Activated T-helper 2 cell treated with anti-CD3 and anti-CD28 coated beads, Interferon-gamma antibody, Interleukin-2, Interleukin-4, amounts not matched to agents 10 μg/mL and 5 μg/mL and 100 μg/mL, durations not matched to agents 14 hours and 24 hours and 36 hours (primary cell): ENCODE measurements at regions not wholly inside any gene's neighbourhood (a gene's known extent, or its start where the extent isn't known, plus 50 kb on each side); places are given as distances from the start of the nearest gene placed in this dataset.
"Not testable (repeated sequence)": the region's sequence is repeated elsewhere in the genome, so short reads cannot be mapped to it uniquely, and the experiment has no call there.

Experiments used
- DNase-seq: peaks from one replicate; pipeline ENCODE4 v3.0.0; 2021; ENCODE audit warnings: low spot score
- H3K27ac Mint-ChIP-seq: one replicate; pipeline ENCODE4 v1.8.0; 2021; ENCODE audit warnings: mixed read lengths
- H3K27me3 Mint-ChIP-seq: one replicate; pipeline ENCODE4 v1.8.0; 2021; ENCODE audit warnings: low read depth, mixed read lengths
- H3K36me3 Mint-ChIP-seq: one replicate; pipeline ENCODE4 v1.8.0; 2021; ENCODE audit warnings: low read depth, mixed read lengths
- H3K4me1 Mint-ChIP-seq: one replicate; pipeline ENCODE4 v1.8.0; 2021; ENCODE audit warnings: low read depth, mixed read lengths
- H3K4me3 Mint-ChIP-seq: one replicate; pipeline ENCODE4 v1.8.0; 2021; ENCODE audit warnings: low read depth, mild to moderate bottlenecking, moderate library complexity, mixed read lengths
- H3K9me3 Mint-ChIP-seq: one replicate; pipeline ENCODE4 v1.8.0; 2021; ENCODE audit warnings: mixed read lengths
- intact Hi-C: fragments of 100-400 bp; cut with micrococcal nuclease; formaldehyde crosslinking; loops from one replicate; pipeline ENCODE4 v1.15.1; 2023

DNA sequence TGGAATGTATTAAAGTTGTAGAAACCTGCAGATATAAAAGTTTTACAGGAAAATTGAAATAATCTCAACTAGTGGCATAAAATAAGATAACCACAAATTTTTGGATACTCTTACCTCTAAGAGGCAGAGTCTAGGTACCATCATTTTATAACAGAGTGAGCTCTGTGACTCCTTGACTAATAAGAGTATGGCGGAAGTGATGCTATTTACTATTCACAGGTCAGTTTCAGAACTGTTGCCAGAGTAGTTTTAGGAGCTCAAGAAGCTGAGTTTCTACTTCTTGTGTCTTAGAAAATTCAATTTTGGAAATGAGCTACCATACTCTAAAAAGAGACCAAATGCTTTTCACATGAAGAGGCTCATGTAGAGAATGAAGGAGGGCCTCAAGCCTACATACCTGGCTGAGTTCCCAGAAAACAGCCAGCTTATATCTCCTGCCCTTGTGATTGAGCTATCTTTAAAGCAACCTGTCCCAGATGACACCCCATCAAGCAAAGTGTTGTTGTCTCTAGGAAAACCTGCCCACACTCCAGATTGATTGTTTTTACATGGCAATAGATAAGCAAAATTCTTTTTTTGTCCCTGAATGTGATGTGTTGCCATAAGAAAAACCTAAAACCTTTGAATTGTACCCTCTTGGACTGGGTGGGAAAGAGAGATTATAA lies 712.8 kb upstream of the CNTN5 start:
- Mint-ChIP-seq H3K4me3 (no peak overlapping the region), H3K27me3 (no peaks in the 10 kb centered on the region), H3K9me3 (no peaks in the 10 kb centered on the region), H3K36me3 (no peaks in the 10 kb centered on the region), H3K27ac (no peak overlapping the region), H3K4me1 (no peaks in the 10 kb centered on the region)
- no peak for DNase-seq
- intact Hi-C loops, result no loop called here

GRCh38 chr11:98330306-98330705 lies 690.4 kb upstream of the CNTN5 start:
- DNase-seq, H3K27me3 Mint-ChIP-seq, H3K4me3 Mint-ChIP-seq, intact Hi-C loops, H3K27ac Mint-ChIP-seq, H3K9me3 Mint-ChIP-seq, H3K4me1 Mint-ChIP-seq, H3K36me3 Mint-ChIP-seq: not testable (repeated sequence)

DNA sequence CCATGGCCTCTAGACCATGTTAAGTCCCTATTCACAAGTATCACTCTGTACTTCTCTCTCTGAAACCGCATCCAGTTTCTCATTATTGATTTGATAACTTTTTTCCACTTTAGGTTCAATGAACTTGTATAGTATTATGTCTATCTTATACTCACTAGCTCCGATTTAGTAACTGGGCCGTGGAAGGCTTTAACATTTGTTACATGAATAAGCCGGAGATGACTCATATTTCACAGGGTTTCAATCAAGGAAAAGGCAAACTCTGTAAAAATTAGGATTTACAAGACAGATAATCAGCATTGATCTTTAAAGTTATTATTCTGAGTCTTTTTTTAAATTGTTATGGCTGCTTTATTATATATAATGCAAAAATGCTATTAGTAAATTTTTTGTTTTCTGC lies 662.2 kb upstream of the CNTN5 start:
- Mint-ChIP-seq H3K4me3 (no peak overlapping the region), H3K36me3 (no peaks in the 10 kb centered on the region), H3K9me3 (peaks cover 12% of the 10 kb centered on the region), H3K4me1 (no peaks in the 10 kb centered on the region), H3K27ac (no peak overlapping the region), H3K27me3 (no peaks in the 10 kb centered on the region)
- no peak for DNase-seq
- intact Hi-C loops, result no loop called here

DNA sequence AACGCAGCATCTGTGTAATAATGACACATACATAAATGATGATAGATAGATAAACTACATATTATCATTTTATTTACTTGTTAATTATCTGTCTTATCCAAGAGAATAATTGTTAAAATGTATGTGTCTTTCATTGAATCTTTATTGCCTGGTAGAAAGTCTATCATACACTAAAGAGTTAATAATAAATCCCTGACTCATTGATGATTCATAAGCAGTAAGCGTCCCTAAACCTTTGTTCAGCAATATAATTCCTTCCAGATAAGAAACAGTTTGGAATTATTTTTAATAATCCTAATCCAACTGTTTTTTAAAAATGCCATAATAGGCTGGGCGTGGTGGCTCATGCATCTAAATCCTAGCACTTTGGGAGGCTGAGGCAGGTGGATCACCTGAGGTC lies 655.6 kb upstream of the CNTN5 start:
- H3K4me1 Mint-ChIP-seq, result no peaks in the 10 kb centered on the region
- no peak for DNase-seq
- no peaks in the 10 kb centered on the region for H3K27me3 Mint-ChIP-seq
- H3K9me3 Mint-ChIP-seq, result peaks cover 15% of the 10 kb centered on the region
- H3K36me3 Mint-ChIP-seq, result no peaks in the 10 kb centered on the region
- intact Hi-C loops, result no loop called here
- H3K27ac Mint-ChIP-seq, result no peak overlapping the region
- no peak overlapping the region for H3K4me3 Mint-ChIP-seq

GRCh38 chr11:98365941-98366340 lies 654.8 kb upstream of the CNTN5 start:
- intact Hi-C loops, result no loop called here
- no peak for DNase-seq
- Mint-ChIP-seq H3K9me3 (peaks cover 15% of the 10 kb centered on the region), H3K4me1 (no peaks in the 10 kb centered on the region), H3K4me3 (no peak overlapping the region), H3K27ac (no peak overlapping the region), H3K27me3 (no peaks in the 10 kb centered on the region), H3K36me3 (no peaks in the 10 kb centered on the region)

- Mint-ChIP-seq H3K4me3 (no peak overlapping the region), H3K36me3 (no peaks in the 10 kb centered on the region), H3K4me1 (no peaks in the 10 kb centered on the region), H3K27me3 (no peaks in the 10 kb centered on the region), H3K27ac (no peak overlapping the region), H3K9me3 (peaks cover 7% of the 10 kb centered on the region)
- intact Hi-C loops, result no loop called here
- no peak for DNase-seq
Observed at GRCh38 chr11:98390391-98390790, 630.4 kb upstream of the CNTN5 start.

DNA sequence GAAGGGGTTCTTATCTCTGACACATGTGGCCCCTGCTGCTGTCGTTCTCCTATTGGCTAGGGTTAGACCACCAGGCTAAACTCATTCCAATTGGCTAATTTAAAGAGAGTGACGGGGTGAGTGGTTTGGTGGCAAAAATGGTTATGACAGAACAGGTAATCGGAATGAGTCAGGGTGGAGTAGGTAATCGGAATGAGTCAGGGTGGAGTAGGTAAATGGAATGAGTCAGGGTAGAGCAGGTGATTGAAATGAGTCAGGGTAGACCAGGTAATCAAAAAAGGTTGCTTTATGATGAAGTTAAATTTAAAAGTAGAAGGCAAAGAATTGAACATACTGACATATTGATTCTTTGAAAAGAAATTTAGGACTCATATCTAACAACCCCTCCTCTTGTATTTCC lies 626.2 kb upstream of the CNTN5 start:
- H3K9me3 Mint-ChIP-seq, result peaks cover 14% of the 10 kb centered on the region
- H3K4me3 Mint-ChIP-seq, H3K27me3 Mint-ChIP-seq, H3K27ac Mint-ChIP-seq, DNase-seq, intact Hi-C loops, H3K4me1 Mint-ChIP-seq, H3K36me3 Mint-ChIP-seq: not testable (repeated sequence)

GRCh38 chr11:98398508-98398907 lies 622.2 kb upstream of the CNTN5 start:
- Mint-ChIP-seq H3K4me1 (no peaks in the 10 kb centered on the region), H3K4me3 (no peak overlapping the region), H3K27me3 (no peaks in the 10 kb centered on the region), H3K9me3 (peaks cover 19% of the 10 kb centered on the region), H3K36me3 (no peaks in the 10 kb centered on the region), H3K27ac (no peak overlapping the region)
- no peak for DNase-seq
- intact Hi-C loops, result no loop called here

GRCh38 chr11:98409069-98409468 lies 611.7 kb upstream of the CNTN5 start:
- H3K36me3 Mint-ChIP-seq, result no peaks in the 10 kb centered on the region
- H3K9me3 Mint-ChIP-seq, result peaks cover 4% of the 10 kb centered on the region
- no peaks in the 10 kb centered on the region for H3K27me3 Mint-ChIP-seq

GRCh38 chr11:98411777-98412176 lies 609.0 kb upstream of the CNTN5 start:
- intact Hi-C loops, result no loop called here

More at GRCh38 chr11:98409069-98409468, 611.7 kb upstream of the CNTN5 start:
- Mint-ChIP-seq H3K4me1 (no peaks in the 10 kb centered on the region), H3K27ac (no peak overlapping the region), H3K4me3 (no peak overlapping the region)
- DNase-seq, result no peak
- intact Hi-C loops, result no loop called here

DNA sequence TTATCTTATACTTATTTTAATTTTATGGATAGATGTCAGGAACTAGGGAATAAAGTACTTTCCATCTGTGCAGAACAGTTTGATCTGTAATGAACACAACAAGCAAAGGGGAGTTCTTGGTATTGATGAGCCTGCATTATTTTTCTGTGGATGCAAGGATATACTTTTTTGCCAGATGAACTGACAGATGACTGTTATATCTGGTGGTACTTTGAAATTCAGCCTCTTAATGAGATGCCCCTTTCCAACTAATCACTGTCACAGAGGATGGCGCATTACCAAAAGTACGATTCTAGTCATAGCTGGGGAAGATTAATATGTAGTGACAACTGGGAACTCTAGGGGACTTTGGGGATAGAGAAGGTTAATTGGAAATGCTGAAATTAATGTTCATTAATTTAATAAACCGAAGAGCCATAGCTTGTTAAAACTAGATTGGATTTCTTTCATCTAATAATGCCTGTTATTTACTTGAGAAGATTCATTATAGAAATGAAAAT lies 603.4 kb upstream of the CNTN5 start:
- H3K4me1 Mint-ChIP-seq, result no peaks in the 10 kb centered on the region
- no peak overlapping the region for H3K27ac Mint-ChIP-seq
- H3K27me3 Mint-ChIP-seq, result no peaks in the 10 kb centered on the region
- H3K4me3 Mint-ChIP-seq, result no peak overlapping the region
- H3K36me3 Mint-ChIP-seq, result no peaks in the 10 kb centered on the region
- H3K9me3 Mint-ChIP-seq, result peaks cover 23% of the 10 kb centered on the region
- intact Hi-C loops, result no loop called here
- no peak for DNase-seq

More at GRCh38 chr11:98411777-98412176, 609.0 kb upstream of the CNTN5 start:
- H3K4me3 Mint-ChIP-seq, result no peak overlapping the region
- H3K27ac Mint-ChIP-seq, result no peak overlapping the region
- H3K4me1 Mint-ChIP-seq, result no peaks in the 10 kb centered on the region
- peaks cover 13% of the 10 kb centered on the region for H3K9me3 Mint-ChIP-seq
- no peaks in the 10 kb centered on the region for H3K27me3 Mint-ChIP-seq
- no peaks in the 10 kb centered on the region for H3K36me3 Mint-ChIP-seq
- no peak for DNase-seq

- H3K27ac Mint-ChIP-seq, result no peak overlapping the region
- intact Hi-C loops, result no loop called here
- H3K36me3 Mint-ChIP-seq, result no peaks in the 10 kb centered on the region
- H3K4me3 Mint-ChIP-seq, result no peak overlapping the region
- no peaks in the 10 kb centered on the region for H3K4me1 Mint-ChIP-seq
- no peak for DNase-seq
- H3K9me3 Mint-ChIP-seq, result peaks cover 36% of the 10 kb centered on the region
- H3K27me3 Mint-ChIP-seq, result no peaks in the 10 kb centered on the region
Observed at GRCh38 chr11:98423933-98424332, 596.8 kb upstream of the CNTN5 start.

DNA sequence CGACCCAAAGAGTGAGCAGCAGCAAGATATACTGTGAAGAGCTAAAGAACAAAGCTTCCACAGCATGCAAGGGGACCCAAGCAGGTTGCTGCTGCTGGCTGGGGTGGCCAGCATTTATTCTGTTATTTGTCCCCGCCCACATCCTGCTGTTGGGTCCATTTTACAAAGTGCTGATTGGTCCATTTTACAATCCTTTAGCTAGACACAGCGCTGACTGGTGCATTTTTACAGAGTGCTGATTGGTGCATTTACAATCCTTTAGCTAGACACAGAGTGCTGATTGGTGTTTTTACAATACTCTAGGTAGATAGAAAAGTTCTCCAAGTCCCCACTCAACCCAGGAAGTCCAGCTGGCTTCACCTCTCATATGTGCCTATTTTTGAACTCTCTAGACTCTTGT lies 596.0 kb upstream of the CNTN5 start:
- H3K4me1 Mint-ChIP-seq, DNase-seq, intact Hi-C loops, H3K27me3 Mint-ChIP-seq, H3K36me3 Mint-ChIP-seq, H3K27ac Mint-ChIP-seq, H3K4me3 Mint-ChIP-seq: not testable (repeated sequence)
- H3K9me3 Mint-ChIP-seq, result peaks cover 40% of the 10 kb centered on the region
